ENCODE measurements at regions not wholly inside any gene's neighbourhood (a gene's known extent, or its start where the extent isn't known, plus 50 kb on each side); places are given as distances from the start of the nearest gene placed in this dataset.

GRCh38 chr2:12818416-12819102 lies 101.8 kb downstream of the TRIB2 start:
- TF ChIP-seq CTCF (IDR thresholded peaks at IDR 0.05; ENCODE audit: control extremely low read depth in 1 of 3, insufficient read depth in 1 of 3, low read depth in 1 of 3, low read length in 3 of 3) (no peak), EZH2 (IDR thresholded peaks at IDR 0.05; ENCODE audit: low read depth, low read length, severe bottlenecking) (no peak), KDM5A (IDR thresholded peaks at IDR 0.05; ENCODE audit: low read length) (no peak), POLR2AphosphoS5 (IDR thresholded peaks at IDR 0.05; ENCODE audit: low read depth, low read length) (no peak), SRF (IDR thresholded peaks at IDR 0.05; ENCODE audit: low read depth, low read length) (no peak), YY1 (IDR thresholded peaks at IDR 0.05; ENCODE audit: low read depth, low read length) (no peak), CREB1 (IDR thresholded peaks at IDR 0.05) (no peak), POLR2A (IDR thresholded peaks at IDR 0.05; ENCODE audit: control extremely low read depth in 1 of 2, low read depth in 2 of 2, low read length in 2 of 2) (no peak), BACH1 (IDR thresholded peaks at IDR 0.05; ENCODE audit: low read length) (no peak), TEAD4 (IDR thresholded peaks at IDR 0.05; ENCODE audit: low read depth, low read length) (no peak), TBP (IDR thresholded peaks at IDR 0.05; ENCODE audit: low read depth, low read length) (no peak), EP300 (IDR thresholded peaks at IDR 0.05; ENCODE audit: borderline replicate concordance in 1 of 2, low read depth in 2 of 2, low read length in 2 of 2) (no peak), SIN3A (conservative IDR thresholded peaks at IDR 0.05 in 1 of 2, IDR thresholded peaks at IDR 0.05 in 1 of 2; ENCODE audit: low read depth in 1 of 2, low read length in 2 of 2) (no peak)

Measured in H1 (cell line).